ENCODE measurements at regions not wholly inside any gene's neighbourhood (a gene's known extent, or its start where the extent isn't known, plus 50 kb on each side); places are given as distances from the start of the nearest gene placed in this dataset.

DNA sequence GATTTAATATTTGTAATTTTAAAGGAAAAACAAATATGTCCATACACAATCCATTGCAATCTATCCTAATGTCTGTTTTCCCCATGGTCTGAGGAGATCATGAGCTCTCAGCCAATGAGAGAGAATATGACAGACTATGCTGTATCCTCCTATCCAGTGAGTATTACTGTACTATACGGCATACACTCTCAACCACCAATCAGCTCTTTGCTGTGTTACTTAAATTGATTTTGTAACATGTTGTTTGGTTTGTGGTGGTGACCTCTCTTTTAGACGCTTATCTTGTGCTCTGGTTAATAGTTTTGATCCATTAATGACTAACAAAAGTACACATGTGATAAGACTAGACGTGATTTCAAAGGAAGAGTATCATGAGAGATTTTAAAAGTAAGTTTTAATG, 231.5 kb upstream of the FOXN3 start:
- no CpG with 5 or more reads among the region's 3 CpGs for WGBS (ENCODE audit: insufficient coverage, insufficient read length)
- Histone ChIP-seq H3K27ac (ENCODE audit: low read length) (no peak overlapping the region), H3K9me3 (ENCODE audit: control insufficient read depth, insufficient read depth, low read length) (no peaks in the 10 kb centered on the region), H3K4me3 (ENCODE audit: low read length) (no peak overlapping the region), H3K4me1 (ENCODE audit: control insufficient read depth, insufficient read depth, low read length) (no peaks in the 10 kb centered on the region), H3K36me3 (ENCODE audit: control insufficient read depth, insufficient read depth, low read length) (no peaks in the 10 kb centered on the region), H3K27me3 (ENCODE audit: control insufficient read depth, insufficient read depth, low read length) (no peaks in the 10 kb centered on the region)
- no peak for DNase-seq (ENCODE audit: low read depth, low spot score)

DNA sequence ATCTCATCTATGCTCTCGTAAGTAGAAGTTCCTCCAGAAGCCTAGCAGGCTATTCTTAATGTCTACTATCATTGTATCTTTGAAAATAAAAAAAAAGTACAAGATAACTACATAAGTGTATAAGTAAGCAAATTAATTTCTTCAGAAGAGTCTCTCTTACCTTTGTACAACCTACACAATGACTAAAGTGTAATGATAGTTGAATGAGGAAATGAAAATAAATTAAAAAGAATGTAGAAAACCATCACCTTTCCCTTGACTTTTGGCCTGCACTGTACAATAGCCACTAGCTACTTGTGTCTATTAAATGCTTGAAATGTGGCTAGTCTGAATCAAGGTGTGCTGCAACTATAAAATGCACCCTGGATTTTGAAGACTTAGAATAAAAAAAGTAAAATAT, 229.9 kb upstream of the FOXN3 start:
- Histone ChIP-seq H3K36me3 (ENCODE audit: control insufficient read depth, insufficient read depth, low read length) (no peaks in the 10 kb centered on the region), H3K27me3 (ENCODE audit: control insufficient read depth, insufficient read depth, low read length) (no peaks in the 10 kb centered on the region), H3K27ac (ENCODE audit: low read length) (no peak overlapping the region), H3K9me3 (ENCODE audit: control insufficient read depth, insufficient read depth, low read length) (no peaks in the 10 kb centered on the region), H3K4me1 (ENCODE audit: control insufficient read depth, insufficient read depth, low read length) (no peaks in the 10 kb centered on the region), H3K4me3 (ENCODE audit: low read length) (no peak overlapping the region)
- WGBS (ENCODE audit: insufficient coverage, insufficient read length) = no CpG with 5 or more reads among the region's 1 CpG
- DNase-seq (ENCODE audit: low read depth, low spot score) = no peak

DNA sequence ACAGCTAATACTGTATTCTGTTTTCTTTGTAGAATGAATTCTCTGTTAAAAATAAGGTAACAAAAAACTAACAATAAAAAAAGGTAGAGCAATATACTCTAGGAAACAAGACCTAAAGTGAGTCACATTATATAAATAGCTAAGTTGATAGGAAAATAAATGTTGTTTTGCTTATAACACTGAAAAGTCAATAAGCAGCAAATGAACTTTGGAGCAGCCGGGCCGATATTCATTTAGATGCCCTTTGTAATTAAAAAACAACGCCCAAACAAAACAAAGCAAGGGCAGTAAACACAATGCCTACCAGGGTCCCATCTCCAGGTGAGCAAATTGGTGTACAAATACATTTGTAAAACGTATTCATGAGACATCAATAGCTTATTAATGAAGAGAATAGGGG, 227.6 kb upstream of the FOXN3 start:
- Histone ChIP-seq H3K9me3 (ENCODE audit: control insufficient read depth, insufficient read depth, low read length) (no peaks in the 10 kb centered on the region), H3K4me1 (ENCODE audit: control insufficient read depth, insufficient read depth, low read length) (no peaks in the 10 kb centered on the region), H3K36me3 (ENCODE audit: control insufficient read depth, insufficient read depth, low read length) (no peaks in the 10 kb centered on the region), H3K4me3 (ENCODE audit: low read length) (no peak overlapping the region), H3K27ac (ENCODE audit: low read length) (no peak overlapping the region), H3K27me3 (ENCODE audit: control insufficient read depth, insufficient read depth, low read length) (no peaks in the 10 kb centered on the region)
- DNase-seq (ENCODE audit: low read depth, low spot score) = no peak
- WGBS (ENCODE audit: insufficient coverage, insufficient read length) = no CpG with 5 or more reads among the region's 4 CpGs

DNA sequence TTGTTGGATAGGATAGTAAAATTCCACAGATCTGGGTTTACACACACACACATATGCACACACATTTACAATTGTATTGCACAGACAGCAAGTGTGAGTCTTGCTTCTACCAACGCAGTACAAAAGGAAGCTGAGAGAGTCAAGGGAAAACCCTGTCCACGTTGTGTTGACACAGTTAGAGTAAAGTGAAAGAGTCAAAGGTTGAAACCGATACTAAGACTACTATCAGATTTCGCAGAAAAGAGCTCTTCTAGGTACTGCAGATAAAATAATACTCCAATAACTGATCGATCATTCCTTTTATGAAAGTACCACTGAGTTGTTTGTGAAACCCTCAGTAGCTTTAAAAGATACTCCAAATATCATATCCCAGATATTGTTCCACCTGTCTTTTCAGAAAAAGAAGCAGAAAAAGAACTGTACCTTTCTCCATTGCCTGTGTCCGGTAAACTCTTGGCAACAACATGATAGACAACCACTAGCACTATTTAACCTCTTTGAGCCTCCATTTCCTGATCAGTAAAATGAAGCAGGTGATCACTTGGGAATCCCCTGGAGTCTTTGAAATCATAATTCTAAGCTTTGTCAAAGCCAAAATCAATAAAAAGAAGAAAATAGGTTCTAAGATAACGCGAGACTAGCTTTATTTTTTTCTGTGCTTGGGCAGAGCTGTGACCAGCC, 224.6 kb upstream of the FOXN3 start:
- H3K36me3 ChIP-seq (ENCODE audit: control insufficient read depth, insufficient read depth, low read length) = no peaks in the 10 kb centered on the region
- no peak overlapping the region for H3K27ac ChIP-seq (ENCODE audit: low read length)
- no peaks in the 10 kb centered on the region for H3K27me3 ChIP-seq (ENCODE audit: control insufficient read depth, insufficient read depth, low read length)
- H3K9me3 ChIP-seq (ENCODE audit: control insufficient read depth, insufficient read depth, low read length) = no peaks in the 10 kb centered on the region
- WGBS (ENCODE audit: insufficient coverage, insufficient read length) = no CpG with 5 or more reads among the region's 8 CpGs
- H3K4me3 ChIP-seq (ENCODE audit: low read length) = no peak overlapping the region
- DNase-seq (ENCODE audit: low read depth, low spot score) = no peak
- no peaks in the 10 kb centered on the region for H3K4me1 ChIP-seq (ENCODE audit: control insufficient read depth, insufficient read depth, low read length)

DNA sequence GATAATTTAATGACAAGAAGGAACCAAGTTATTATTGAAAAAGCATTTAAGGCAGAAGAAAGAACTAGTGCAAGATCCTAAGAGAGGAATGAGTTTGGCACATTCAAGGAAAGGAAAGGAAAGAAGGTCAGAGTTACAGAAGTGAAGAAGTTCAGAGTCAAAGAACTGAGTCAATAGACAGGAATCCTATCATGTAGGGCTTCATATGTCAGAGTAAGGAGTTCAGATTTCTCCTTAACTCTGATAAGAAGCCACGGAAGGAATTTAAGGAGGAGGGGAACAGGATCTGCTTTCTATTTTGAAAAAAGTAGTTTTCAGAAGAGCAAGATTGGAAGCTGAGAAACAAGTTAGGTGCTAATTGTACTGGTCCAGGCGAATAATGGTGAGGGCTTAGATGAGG, 223.1 kb upstream of the FOXN3 start:
- WGBS (ENCODE audit: insufficient coverage, insufficient read length) = no CpG with 5 or more reads among the region's 2 CpGs
- Histone ChIP-seq H3K9me3 (ENCODE audit: control insufficient read depth, insufficient read depth, low read length) (no peaks in the 10 kb centered on the region), H3K4me1 (ENCODE audit: control insufficient read depth, insufficient read depth, low read length) (no peaks in the 10 kb centered on the region), H3K27ac (ENCODE audit: low read length) (no peak overlapping the region), H3K27me3 (ENCODE audit: control insufficient read depth, insufficient read depth, low read length) (no peaks in the 10 kb centered on the region), H3K36me3 (ENCODE audit: control insufficient read depth, insufficient read depth, low read length) (no peaks in the 10 kb centered on the region), H3K4me3 (ENCODE audit: low read length) (no peak overlapping the region)
- no peak for DNase-seq (ENCODE audit: low read depth, low spot score)

DNA sequence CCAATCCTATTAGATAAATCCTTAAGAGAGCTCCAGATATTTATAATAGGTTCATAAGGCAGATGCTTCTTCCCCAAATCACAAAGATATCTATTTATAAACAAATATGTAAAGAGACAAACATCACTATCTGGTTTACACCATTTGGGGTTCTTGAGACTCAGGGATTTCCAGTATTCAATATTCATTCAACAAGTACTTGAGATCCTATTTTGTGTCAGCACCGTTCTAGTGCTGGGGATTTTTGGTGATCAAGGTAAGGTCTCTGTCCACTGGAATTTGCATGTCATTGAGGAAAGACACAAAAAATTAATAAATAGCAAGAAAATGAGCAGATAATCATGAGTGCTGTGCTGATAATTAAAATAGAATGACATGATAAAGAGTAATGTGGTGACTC, 222.7 kb upstream of the FOXN3 start:
- DNase-seq (ENCODE audit: low read depth, low spot score) = no peak
- WGBS (ENCODE audit: insufficient coverage, insufficient read length) = no CpG with 5 or more reads among the region's 1 CpG
- Histone ChIP-seq H3K9me3 (ENCODE audit: control insufficient read depth, insufficient read depth, low read length) (no peaks in the 10 kb centered on the region), H3K36me3 (ENCODE audit: control insufficient read depth, insufficient read depth, low read length) (no peaks in the 10 kb centered on the region), H3K4me3 (ENCODE audit: low read length) (no peak overlapping the region), H3K27ac (ENCODE audit: low read length) (no peak overlapping the region), H3K4me1 (ENCODE audit: control insufficient read depth, insufficient read depth, low read length) (no peaks in the 10 kb centered on the region), H3K27me3 (ENCODE audit: control insufficient read depth, insufficient read depth, low read length) (no peaks in the 10 kb centered on the region)

DNA sequence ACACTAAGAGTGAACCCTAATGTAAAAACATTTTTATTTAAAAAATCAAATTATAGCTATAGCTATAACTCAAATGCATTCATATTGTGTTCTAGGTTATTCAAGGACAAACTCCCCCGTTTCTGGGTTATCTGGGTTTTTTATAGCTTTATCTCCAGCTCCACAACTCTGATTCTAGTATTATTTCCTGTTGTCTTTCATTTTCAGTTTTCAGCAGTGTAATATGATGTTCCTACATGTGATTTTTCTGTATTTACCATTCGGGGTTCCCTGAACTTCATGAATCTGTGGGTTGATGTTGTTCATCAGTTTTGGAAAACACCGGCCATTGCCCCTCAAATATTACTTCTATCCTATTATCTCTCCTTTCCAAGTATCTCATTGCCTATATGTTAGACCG, 221.9 kb upstream of the FOXN3 start:
- Histone ChIP-seq H3K4me1 (ENCODE audit: control insufficient read depth, insufficient read depth, low read length) (no peaks in the 10 kb centered on the region), H3K4me3 (ENCODE audit: low read length) (no peak overlapping the region), H3K36me3 (ENCODE audit: control insufficient read depth, insufficient read depth, low read length) (no peaks in the 10 kb centered on the region), H3K9me3 (ENCODE audit: control insufficient read depth, insufficient read depth, low read length) (no peaks in the 10 kb centered on the region), H3K27ac (ENCODE audit: low read length) (no peak overlapping the region), H3K27me3 (ENCODE audit: control insufficient read depth, insufficient read depth, low read length) (no peaks in the 10 kb centered on the region)
- no peak for DNase-seq (ENCODE audit: low read depth, low spot score)
- 100% methylated on average over 1 of the region's 4 CpGs for WGBS (ENCODE audit: insufficient coverage, insufficient read length)

DNA sequence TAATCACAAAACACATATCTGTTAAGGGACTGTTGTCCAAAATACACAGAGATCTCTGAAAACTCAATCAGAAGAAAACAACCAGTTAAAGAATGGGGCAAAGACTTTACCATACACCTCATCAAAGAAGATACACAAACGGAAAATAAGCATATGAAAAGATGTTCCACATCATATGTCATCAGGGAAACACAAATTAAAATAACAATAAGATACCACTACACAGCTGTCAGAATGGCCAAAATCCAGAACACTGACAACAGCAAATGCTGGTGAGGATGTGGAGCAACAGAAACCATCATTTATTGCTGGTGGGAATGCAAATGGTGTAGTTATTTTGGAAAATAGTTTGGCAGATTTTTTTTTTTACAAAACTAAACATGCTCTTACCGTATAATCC, 220.5 kb upstream of the FOXN3 start:
- Histone ChIP-seq H3K36me3 (ENCODE audit: control insufficient read depth, insufficient read depth, low read length) (no peaks in the 10 kb centered on the region), H3K27me3 (ENCODE audit: control insufficient read depth, insufficient read depth, low read length) (no peaks in the 10 kb centered on the region), H3K4me3 (ENCODE audit: low read length) (no peak overlapping the region), H3K9me3 (ENCODE audit: control insufficient read depth, insufficient read depth, low read length) (no peaks in the 10 kb centered on the region), H3K4me1 (ENCODE audit: control insufficient read depth, insufficient read depth, low read length) (no peaks in the 10 kb centered on the region), H3K27ac (ENCODE audit: low read length) (no peak overlapping the region)
- WGBS (ENCODE audit: insufficient coverage, insufficient read length) = no CpG with 5 or more reads among the region's 2 CpGs
- DNase-seq (ENCODE audit: low read depth, low spot score) = no peak

DNA sequence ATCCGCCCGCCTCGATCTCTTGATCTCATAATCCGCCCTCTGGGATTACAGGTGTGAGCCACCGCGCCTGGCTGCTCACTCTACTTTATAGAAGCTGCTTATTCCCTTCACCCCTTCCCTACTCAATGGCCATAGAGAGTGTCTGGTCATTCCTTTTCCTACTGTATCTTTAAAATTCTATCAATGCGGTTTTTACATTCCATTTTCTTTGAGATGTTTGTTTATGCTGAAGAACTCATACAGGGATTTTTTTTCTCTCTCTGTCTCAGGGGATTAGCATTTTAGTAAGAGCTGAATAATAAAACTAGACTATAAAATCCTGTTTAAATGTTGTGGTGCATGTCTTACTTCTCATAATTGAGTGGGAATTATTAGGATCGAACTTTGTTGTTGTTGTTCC, 218.6 kb upstream of the FOXN3 start:
- Histone ChIP-seq H3K36me3 (ENCODE audit: control insufficient read depth, insufficient read depth, low read length) (no peaks in the 10 kb centered on the region), H3K4me3 (ENCODE audit: low read length) (no peak overlapping the region), H3K27ac (ENCODE audit: low read length) (no peak overlapping the region), H3K9me3 (ENCODE audit: control insufficient read depth, insufficient read depth, low read length) (no peaks in the 10 kb centered on the region), H3K27me3 (ENCODE audit: control insufficient read depth, insufficient read depth, low read length) (no peaks in the 10 kb centered on the region), H3K4me1 (ENCODE audit: control insufficient read depth, insufficient read depth, low read length) (peaks cover 1% of the 10 kb centered on the region; the same call in 1 of the 2 replicates)
- DNase-seq (ENCODE audit: low read depth, low spot score) = no peak
- WGBS (ENCODE audit: insufficient coverage, insufficient read length) = no CpG with 5 or more reads among the region's 8 CpGs

DNA sequence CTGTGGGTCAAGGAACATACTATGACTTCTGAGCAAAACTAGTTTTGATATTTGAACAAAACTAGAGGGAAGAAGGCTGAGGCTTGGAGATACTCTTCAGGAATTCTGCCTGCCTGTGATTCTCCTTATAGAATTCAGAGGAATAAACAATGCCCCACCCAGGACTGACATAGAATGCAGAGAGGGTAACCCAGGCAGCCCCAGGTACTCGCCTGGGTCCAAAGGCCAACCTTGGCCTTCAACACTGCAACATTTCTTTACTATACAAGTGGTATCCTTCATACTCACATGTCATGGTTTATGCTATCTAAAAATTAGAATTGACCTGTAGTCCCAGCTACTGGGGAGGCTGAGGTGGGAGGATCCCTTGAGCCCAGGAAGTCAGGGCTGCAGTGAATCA, 217.0 kb upstream of the FOXN3 start:
- Histone ChIP-seq H3K9me3 (ENCODE audit: control insufficient read depth, insufficient read depth, low read length) (no peaks in the 10 kb centered on the region), H3K36me3 (ENCODE audit: control insufficient read depth, insufficient read depth, low read length) (no peaks in the 10 kb centered on the region), H3K27me3 (ENCODE audit: control insufficient read depth, insufficient read depth, low read length) (no peaks in the 10 kb centered on the region), H3K4me1 (ENCODE audit: control insufficient read depth, insufficient read depth, low read length) (peaks cover 2% of the 10 kb centered on the region; the same call in 1 of the 2 replicates), H3K27ac (ENCODE audit: low read length) (no peak overlapping the region), H3K4me3 (ENCODE audit: low read length) (no peak overlapping the region)
- no CpG with 5 or more reads among the region's 1 CpG for WGBS (ENCODE audit: insufficient coverage, insufficient read length)
- DNase-seq (ENCODE audit: low read depth, low spot score) = no peak

DNA sequence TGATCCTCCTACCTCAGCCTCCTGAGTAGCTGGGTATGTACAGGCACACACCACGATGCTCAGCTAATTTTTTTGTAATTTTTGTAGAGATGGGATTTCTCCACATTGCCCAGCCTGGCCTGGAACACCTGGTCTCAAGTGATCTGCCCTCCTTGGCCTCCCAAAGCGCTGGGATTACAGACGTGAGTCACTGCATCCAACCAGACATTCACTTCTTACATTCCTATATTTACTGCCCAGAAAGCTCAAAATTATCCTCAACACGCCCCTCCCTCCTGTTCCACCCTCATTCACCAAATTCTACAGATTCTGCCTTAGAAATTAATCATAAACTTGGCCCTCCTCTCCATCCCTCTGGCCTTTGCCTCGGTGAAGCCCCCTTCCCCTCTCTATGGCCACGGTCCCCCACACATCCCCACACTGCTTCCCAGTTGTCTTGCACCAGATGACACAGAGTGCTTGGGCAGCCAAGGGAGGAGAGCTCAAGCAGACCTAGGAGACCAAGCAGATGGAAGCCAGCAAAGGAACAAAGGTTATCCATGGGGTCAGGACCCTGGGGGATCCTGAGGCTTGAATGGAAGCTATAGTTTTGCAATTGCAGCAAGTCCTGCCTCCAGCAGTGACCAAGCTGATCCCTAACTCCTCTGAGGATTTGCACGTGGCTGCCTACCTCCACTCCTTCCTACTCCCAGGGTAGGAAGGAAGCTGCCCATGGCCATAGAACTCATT, 213.2 kb upstream of the FOXN3 start:
- 100% methylated on average over 1 of the region's 7 CpGs for WGBS (ENCODE audit: insufficient coverage, insufficient read length)
- Histone ChIP-seq H3K27ac (ENCODE audit: low read length) (no peak overlapping the region), H3K36me3 (ENCODE audit: control insufficient read depth, insufficient read depth, low read length) (no peaks in the 10 kb centered on the region), H3K27me3 (ENCODE audit: control insufficient read depth, insufficient read depth, low read length) (no peaks in the 10 kb centered on the region), H3K4me1 (ENCODE audit: control insufficient read depth, insufficient read depth, low read length) (peaks cover 2% of the 10 kb centered on the region; the same call in 1 of the 2 replicates), H3K4me3 (ENCODE audit: low read length) (no peak overlapping the region), H3K9me3 (ENCODE audit: control insufficient read depth, insufficient read depth, low read length) (no peaks in the 10 kb centered on the region)
- no peak for DNase-seq (ENCODE audit: low read depth, low spot score)

Data from iPS DF 6.9 (cell line).